Vagina (tissue), 2 donors: ENCODE measurements at regions not wholly inside any gene's neighbourhood (a gene's known extent, or its start where the extent isn't known, plus 50 kb on each side); places are given as distances from the start of the nearest gene placed in this dataset.

Source experiments
- DNase-seq, 2 donors: peaks; one replicate each; pipeline ENCODE4 v3.0.0-alpha.2; 2017; ENCODE audit errors: extremely low spot score in 2 of 2
- H3K27ac ChIP-seq: fragments of 200-600 bp; sonication (generic); one replicate; pipeline ENCODE4 v1.5.1; 2019
- H3K27me3 ChIP-seq: fragments of 200-600 bp; sonication (generic); one replicate; pipeline ENCODE4 v1.5.1; 2019
- H3K36me3 ChIP-seq, 2 donors: fragments of 200-600 bp; sonication (generic); one replicate each; pipeline ENCODE4 v1.5.1; 2017 to 2019
- H3K4me1 ChIP-seq: fragments of 200-600 bp; sonication (generic); one replicate; pipeline ENCODE4 v1.5.1; 2019
- H3K4me3 ChIP-seq, 2 donors: fragments of 200-600 bp; sonication (generic); 1 replicate in 1 of 2; 2 replicates in 1 of 2; pipeline ENCODE4 v1.5.1; 2016 to 2019
- H3K9me3 ChIP-seq: fragments of 200-600 bp; sonication (generic); one replicate; pipeline ENCODE4 v1.5.1; 2019
- POLR2A ChIP-seq, 2 donors: fragments of 450-650 bp; IDR thresholded peaks; one replicate each; pipeline ENCODE4 v1.6.1; 2017; ENCODE audit warnings: antibody characterized with exemption in 2 of 2, mild to moderate bottlenecking in 2 of 2, moderate library complexity in 2 of 2
- POLR2AphosphoS5 ChIP-seq, 2 donors: sonication (generic); formaldehyde crosslinking; IDR thresholded peaks; one replicate each; pipeline ENCODE4 v1.9.0; 2017; ENCODE audit warnings: antibody characterized with exemption in 2 of 2, mild to moderate bottlenecking in 2 of 2, low read depth in 1 of 2; ENCODE audit not compliant: insufficient read depth in 1 of 2
- intact Hi-C: fragments of 100-400 bp; cut with DNase I; formaldehyde crosslinking; loops from one replicate; pipeline ENCODE4 v1.15.1; 2023
- TF ChIP-seq, protein P1 (sequence below), 3 experiments: fragments of 450-650 bp in 2 of 3; fragments of 200-600 bp in 1 of 3; sonication (generic) in 1 of 3; IDR thresholded peaks; one replicate each; pipeline ENCODE4 v1.5.1; 2017 to 2019; ENCODE audit warnings: antibody characterized with exemption in 3 of 3, mild to moderate bottlenecking in 2 of 3, moderate library complexity in 2 of 3

DNA sequence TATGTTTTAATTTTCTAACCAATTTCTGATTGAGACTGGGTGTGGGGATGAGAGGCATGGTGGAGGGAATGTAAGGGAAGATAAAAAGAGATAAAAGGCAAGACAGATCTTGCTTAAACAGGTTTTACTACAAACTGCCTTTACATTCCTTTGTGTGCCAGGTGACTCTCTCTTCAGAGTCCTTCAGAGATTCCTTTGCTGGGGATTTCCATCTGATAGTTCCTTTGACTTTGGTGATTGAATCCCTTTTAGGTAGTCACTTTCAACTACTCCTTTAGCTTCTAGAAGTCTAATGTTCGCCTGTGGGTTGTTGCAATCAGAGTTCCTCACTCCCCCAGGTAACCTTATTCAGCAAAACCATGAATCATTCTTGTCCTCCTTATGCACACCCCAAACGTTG is 283.3 kb upstream of the MANEA start:
- no peak overlapping the region for H3K4me3 ChIP-seq
- H3K27ac ChIP-seq: no peak overlapping the region
- DNase-seq: no peak
- no peaks in the 10 kb centered on the region for H3K27me3 ChIP-seq
- no peaks in the 10 kb centered on the region for H3K4me1 ChIP-seq
- intact Hi-C loops: no loop called here
- H3K9me3 ChIP-seq: no peaks in the 10 kb centered on the region
- TF ChIP-seq POLR2A (IDR thresholded peaks at IDR 0.05) (no peak), POLR2AphosphoS5 (IDR thresholded peaks at IDR 0.05; ENCODE audit: insufficient read depth in 1 of 2, low read depth in 1 of 2) (no peak)
- TF ChIP-seq, protein P1, sequence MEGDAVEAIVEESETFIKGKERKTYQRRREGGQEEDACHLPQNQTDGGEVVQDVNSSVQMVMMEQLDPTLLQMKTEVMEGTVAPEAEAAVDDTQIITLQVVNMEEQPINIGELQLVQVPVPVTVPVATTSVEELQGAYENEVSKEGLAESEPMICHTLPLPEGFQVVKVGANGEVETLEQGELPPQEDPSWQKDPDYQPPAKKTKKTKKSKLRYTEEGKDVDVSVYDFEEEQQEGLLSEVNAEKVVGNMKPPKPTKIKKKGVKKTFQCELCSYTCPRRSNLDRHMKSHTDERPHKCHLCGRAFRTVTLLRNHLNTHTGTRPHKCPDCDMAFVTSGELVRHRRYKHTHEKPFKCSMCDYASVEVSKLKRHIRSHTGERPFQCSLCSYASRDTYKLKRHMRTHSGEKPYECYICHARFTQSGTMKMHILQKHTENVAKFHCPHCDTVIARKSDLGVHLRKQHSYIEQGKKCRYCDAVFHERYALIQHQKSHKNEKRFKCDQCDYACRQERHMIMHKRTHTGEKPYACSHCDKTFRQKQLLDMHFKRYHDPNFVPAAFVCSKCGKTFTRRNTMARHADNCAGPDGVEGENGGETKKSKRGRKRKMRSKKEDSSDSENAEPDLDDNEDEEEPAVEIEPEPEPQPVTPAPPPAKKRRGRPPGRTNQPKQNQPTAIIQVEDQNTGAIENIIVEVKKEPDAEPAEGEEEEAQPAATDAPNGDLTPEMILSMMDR (IDR thresholded peaks at IDR 0.05): no peak
- H3K36me3 ChIP-seq: no peaks in the 10 kb centered on the region

DNA sequence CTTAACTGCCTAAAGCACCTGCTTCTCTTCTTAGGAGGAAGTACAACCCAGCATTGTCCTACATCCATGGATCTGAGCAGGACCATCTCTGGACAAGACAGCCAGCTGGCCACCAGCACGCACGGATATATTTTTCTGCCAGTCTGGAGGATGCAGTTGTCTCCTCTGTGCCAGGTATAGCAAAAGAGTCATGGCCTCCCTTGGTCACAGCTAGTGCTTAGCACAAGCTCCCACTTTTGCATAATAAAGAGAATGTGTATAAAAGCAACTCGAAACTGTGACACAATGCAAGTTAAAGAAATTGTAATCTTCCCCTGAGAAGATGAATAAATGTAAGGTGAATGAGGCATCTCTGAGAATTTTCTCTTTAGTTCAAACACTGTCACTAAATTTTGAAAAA is 267.8 kb upstream of the MANEA start:
- Histone ChIP-seq H3K4me1 (no peaks in the 10 kb centered on the region), H3K4me3 (no peak overlapping the region), H3K36me3 (no peaks in the 10 kb centered on the region), H3K9me3 (no peaks in the 10 kb centered on the region), H3K27me3 (no peaks in the 10 kb centered on the region), H3K27ac (no peak overlapping the region)
- no peak for DNase-seq
- no peak for TF ChIP-seq POLR2A (IDR thresholded peaks at IDR 0.05)
- TF ChIP-seq, protein P1 (IDR thresholded peaks at IDR 0.05): no peak
- intact Hi-C loops: no loop called here

DNA sequence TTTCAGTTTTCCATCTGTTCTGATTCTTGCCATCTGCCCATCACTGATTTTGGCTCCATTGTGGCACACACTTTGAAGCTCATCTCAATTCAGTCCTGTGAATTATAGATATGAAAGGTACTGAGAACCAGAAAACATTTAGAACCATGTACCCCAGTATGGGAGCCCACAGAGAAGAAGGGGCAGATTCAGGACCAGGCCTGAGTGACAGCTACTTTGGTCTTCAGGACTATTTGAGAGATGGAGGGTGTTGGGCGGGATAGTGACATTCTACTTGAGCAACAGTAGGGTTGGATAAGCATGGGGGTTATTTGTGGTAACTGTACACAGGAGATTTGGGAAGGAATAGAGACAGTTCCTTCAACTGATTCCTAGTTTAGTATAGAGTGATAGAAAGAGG is 259.2 kb upstream of the MANEA start:
- no peaks in the 10 kb centered on the region for H3K36me3 ChIP-seq
- H3K27ac ChIP-seq: no peak overlapping the region
- no peak for DNase-seq
- no peaks in the 10 kb centered on the region for H3K27me3 ChIP-seq
- no peak for TF ChIP-seq POLR2AphosphoS5 (IDR thresholded peaks at IDR 0.05; ENCODE audit: insufficient read depth in 1 of 2, low read depth in 1 of 2)
- TF ChIP-seq POLR2A (IDR thresholded peaks at IDR 0.05): no peak
- TF ChIP-seq, protein P1 (IDR thresholded peaks at IDR 0.05): no peak
- intact Hi-C loops: no loop called here
- H3K4me1 ChIP-seq: no peaks in the 10 kb centered on the region
- no peak overlapping the region for H3K4me3 ChIP-seq
- H3K9me3 ChIP-seq: no peaks in the 10 kb centered on the region

DNA sequence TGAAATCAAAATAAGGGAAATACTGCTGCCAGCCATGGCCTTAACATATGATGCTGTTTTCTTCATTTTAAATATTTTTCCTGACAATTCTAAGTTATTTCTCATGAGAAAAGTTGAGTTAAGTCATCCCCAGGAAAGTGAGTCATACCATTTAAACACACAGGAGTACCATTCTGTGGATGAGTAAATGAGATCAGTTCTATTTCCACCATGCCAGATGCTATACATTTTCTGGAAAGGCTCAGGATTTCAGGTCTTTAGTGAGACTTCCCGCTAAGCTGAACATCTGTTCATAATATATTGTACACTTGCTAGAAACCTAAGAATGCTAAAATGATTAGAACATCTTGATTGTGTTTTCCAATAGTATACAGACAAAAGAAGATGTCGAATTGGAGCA is 256.2 kb upstream of the MANEA start:
- Histone ChIP-seq H3K27ac (no peak overlapping the region), H3K4me3 (no peak overlapping the region), H3K27me3 (no peaks in the 10 kb centered on the region), H3K36me3 (no peaks in the 10 kb centered on the region), H3K9me3 (no peaks in the 10 kb centered on the region), H3K4me1 (no peaks in the 10 kb centered on the region)
- intact Hi-C loops: no loop called here
- TF ChIP-seq, protein P1 (IDR thresholded peaks at IDR 0.05): no peak
- TF ChIP-seq POLR2AphosphoS5 (IDR thresholded peaks at IDR 0.05; ENCODE audit: insufficient read depth in 1 of 2, low read depth in 1 of 2): no peak
- no peak for TF ChIP-seq POLR2A (IDR thresholded peaks at IDR 0.05)
- DNase-seq: no peak

DNA sequence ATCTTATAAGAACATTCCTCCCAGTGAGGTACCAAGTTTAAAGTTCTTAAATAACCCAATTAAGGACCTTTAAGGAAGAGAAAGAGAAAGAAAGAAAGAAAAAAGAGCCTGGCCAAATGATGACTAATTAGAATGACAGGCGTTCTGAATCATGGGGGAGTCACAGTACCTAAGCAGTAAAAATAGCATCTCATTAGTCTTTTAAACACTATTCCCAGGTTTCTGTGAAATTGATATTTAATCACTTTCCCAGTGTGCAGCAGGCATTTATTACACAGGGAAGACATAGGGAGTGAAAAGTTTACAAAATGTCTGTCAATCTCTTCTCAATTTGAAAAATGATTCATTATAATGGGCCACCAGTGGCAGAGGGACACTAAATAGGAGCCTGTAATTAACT is 251.4 kb upstream of the MANEA start:
- Histone ChIP-seq H3K36me3 (no peaks in the 10 kb centered on the region), H3K27me3 (no peaks in the 10 kb centered on the region), H3K9me3 (no peaks in the 10 kb centered on the region), H3K4me1 (no peaks in the 10 kb centered on the region), H3K27ac (no peak overlapping the region), H3K4me3 (no peak overlapping the region)
- intact Hi-C loops: no loop called here
- TF ChIP-seq, protein P1 (IDR thresholded peaks at IDR 0.05): no peak
- TF ChIP-seq POLR2A (IDR thresholded peaks at IDR 0.05) (no peak), POLR2AphosphoS5 (IDR thresholded peaks at IDR 0.05; ENCODE audit: insufficient read depth in 1 of 2, low read depth in 1 of 2) (no peak)
- no peak for DNase-seq
